Stimulated activated CD4-positive, alpha-beta T cell treated with anti-CD3 and anti-CD28 coated beads, Interleukin-2, amount 100 ng/mL, for 4 hours (primary cell): ENCODE measurements at regions not wholly inside any gene's neighbourhood (a gene's known extent, or its start where the extent isn't known, plus 50 kb on each side); places are given as distances from the start of the nearest gene placed in this dataset.

Source experiments
- DNase-seq: peaks from one replicate; pipeline ENCODE4 v3.0.0-alpha.2; 2020; ENCODE audit warnings: low read depth

DNA sequence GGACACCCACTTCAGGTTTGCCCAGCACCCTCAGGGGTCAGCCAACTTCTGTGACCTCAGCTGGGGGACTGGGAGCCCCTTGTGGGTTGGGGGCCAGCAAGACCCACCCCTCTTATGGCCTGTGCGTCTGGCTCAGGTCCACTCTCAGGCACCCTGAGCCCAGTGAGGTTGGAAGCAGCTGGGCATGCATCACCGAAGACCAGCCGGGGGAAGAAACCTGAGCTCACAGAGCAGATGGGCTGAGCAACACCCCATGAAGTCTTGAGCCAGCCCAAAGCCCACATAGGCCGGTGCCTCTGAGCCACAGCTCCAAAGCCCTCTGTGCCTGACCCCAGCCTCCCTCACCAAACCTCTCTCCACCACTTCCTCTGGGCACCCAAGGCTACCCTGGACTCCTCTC, 166.7 kb downstream of the RBFOX3 start:
- DNase-seq = no peak

- DNase-seq = no peak
Measured at GRCh38 chr17:79443026-79443425, 167.8 kb downstream of the RBFOX3 start.

GRCh38 chr17:79441356-79442160, 169.3 kb downstream of the RBFOX3 start:
- no peak for DNase-seq

GRCh38 chr17:79440251-79440650, 170.6 kb downstream of the RBFOX3 start:
- DNase-seq = no peak

GRCh38 chr17:79439493-79439892, 171.4 kb downstream of the RBFOX3 start:
- DNase-seq = no peak

- no peak for DNase-seq
Measured at GRCh38 chr17:79438546-79439334, 172.1 kb downstream of the RBFOX3 start.

DNA sequence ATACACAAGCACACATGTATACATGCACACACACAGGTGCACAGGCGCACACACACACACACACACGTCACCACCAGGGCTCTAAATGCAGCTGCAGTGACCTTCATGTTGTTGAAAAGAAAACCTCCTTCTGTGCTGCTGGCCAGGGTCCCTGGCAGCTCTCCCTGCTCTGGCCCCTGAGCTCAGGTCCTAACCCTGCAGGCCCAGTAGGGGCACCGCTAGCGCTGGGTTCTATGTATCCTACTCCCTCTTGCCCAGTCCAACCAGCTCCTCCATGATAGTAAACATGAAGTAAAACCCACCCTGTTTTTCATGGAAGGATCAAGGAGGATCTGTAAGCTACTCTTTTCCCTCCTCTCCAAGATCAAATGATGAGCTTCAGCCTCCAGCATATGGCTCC, 172.8 kb downstream of the RBFOX3 start:
- DNase-seq = no peak

DNA sequence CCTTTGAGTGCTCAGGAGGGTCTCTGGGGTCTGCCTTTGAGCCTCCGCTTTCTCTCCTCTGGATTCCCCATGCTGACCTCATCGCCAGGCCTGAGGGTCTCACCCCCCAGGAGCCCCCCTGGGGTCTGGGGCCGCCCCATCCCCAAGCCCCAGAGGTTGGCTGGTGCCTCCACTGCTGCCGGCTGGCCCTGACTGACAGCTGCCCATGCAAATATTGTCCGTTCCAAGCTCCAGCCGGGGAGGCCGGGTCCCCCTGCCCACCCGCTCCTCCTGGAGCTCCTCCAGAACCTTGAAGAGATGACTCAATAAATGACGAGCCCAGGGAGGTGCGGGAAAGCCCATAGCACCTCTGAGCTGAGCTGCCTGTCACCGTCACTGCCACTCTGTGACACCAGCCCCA, 173.8 kb downstream of the RBFOX3 start:
- DNase-seq = no peak

- DNase-seq = no peak
Measured at GRCh38 chr17:79435962-79436361, 174.9 kb downstream of the RBFOX3 start.

DNA sequence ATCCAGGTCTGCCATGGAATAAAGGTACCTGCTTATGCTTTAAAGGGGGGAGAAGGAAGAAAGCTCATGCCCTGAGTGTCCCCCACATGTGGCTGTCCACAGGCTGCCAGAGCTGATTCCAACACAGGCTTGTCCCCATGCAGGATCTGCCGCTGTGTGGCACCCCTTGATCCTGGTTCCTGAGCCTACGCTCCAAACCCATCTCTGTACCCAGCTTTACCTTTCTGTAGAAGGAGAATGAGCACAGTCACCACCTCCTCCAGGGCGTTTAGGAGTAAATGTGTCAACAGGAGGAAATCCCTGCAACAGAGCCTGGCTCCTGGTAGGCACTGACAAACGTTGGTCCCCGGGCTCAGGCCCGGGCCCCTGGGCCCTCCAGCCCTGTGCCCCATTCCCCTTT, 175.6 kb downstream of the RBFOX3 start:
- DNase-seq = no peak

DNA sequence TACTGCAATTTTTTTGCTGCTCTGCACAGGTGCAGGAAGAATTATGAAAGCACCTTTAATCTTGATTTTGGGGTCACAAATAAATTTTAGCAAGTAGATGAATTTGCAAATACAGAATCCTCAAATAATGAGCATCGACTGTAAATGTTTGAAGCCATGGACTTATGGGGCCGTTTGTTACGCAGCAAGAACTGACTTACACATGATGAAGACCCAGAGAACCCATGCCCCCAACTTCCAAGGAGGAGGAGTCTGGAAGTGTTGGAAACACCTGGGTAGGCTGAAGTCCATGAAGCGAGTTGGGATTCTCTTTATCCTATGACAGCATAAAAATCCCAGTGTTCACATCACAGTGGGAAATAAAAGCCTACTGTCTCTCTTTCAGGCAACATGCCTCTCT, 176.6 kb downstream of the RBFOX3 start:
- no peak for DNase-seq

DNA sequence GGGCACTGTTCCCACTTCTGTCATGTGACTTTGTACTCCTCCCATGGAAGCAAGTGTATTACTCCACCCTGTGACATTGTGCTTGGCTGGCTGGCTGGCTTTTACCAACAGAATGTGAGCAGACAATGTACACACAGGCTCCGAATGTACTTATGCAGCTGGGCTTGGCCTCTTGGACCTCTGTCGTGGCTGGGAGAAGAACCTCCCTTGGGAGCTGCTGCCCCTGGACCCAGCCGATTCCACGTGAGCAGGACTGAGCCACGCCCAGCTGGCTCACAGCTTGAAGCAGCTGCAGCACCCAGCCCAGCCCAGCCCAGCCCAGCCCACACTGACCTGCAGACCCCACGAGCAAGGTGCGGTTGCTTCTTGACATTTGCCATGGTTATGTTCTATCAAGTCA, 177.5 kb downstream of the RBFOX3 start:
- no peak for DNase-seq

GRCh38 chr17:79431175-79431574, 179.7 kb downstream of the RBFOX3 start:
- no peak for DNase-seq

GRCh38 chr17:79429864-79430494, 180.9 kb downstream of the RBFOX3 start:
- DNase-seq = no peak

DNA sequence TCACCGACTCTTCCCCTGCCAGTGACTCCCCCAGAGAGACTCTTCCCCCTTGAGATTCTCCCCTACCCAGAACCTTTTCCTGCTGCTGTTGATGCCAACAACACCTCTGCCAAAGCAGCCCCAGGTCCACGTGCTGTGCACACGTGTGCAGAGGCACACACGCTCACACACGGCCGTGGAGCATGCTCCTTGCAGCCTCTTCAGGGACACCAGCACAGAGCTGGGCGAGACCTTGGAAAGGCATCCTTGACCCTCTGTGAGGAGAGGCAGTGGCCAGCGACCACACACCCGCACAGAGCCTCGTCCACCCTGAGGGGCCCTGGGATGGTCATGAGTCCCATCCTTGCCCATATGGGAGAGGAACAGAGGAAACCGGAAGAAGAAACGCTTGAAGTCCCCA, 181.9 kb downstream of the RBFOX3 start:
- DNase-seq = no peak

- DNase-seq = no peak
Measured at GRCh38 chr17:79427621-79428539, 183.0 kb downstream of the RBFOX3 start.

DNA sequence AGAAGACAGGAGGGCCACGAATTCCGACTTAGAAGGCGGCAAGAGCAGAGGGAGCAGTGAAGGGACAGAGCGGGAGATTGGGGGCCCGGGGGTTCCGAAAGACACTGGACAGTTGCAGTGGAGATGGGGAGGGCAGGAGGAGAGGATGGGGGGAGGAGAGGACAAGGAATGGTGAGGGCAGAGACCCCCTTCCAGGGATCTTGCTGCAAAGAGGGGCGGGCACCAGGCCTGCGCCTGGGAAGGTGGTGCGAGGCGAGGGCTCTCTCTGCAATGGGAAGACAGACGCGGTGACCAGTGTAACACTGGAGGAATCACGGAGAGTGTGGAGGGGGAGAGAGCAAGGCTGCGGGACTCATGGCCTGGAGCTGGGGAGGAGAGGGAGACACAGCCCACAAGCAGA, 185.2 kb downstream of the RBFOX3 start:
- no peak for DNase-seq

DNA sequence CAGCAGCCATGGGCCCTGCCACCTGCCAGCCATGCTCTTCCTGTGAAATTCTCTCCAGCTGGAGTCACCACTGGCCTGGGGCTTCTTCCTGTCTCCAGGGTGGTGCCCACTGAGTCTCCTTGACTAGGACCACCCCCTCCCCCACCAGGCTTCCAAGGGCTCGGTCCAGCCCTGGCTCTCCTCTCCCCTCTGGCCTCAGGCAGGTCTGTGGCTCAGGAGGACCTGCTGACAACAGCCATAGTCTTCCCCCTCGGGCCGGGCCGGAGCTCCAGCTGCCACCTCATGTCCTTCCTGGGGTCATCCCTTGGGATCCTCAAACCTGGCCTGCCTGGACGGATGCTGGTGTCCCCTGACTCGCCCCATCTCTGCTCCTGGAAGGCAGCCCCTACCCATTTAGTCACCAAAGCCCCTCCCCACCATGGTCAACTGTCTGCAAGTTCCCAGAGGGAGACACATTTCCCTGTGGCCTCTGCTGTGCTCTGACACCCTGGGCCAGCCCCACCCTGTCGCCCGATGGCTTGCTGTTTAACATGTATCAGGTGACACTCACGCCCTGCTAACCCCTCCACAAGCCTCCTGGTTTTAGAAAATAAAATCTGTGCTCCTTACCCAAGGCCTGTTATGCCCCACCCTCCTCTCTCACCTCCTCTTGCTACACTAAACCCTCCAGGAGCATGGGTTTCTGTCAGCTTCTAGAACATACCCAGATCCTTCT, 186.2 kb downstream of the RBFOX3 start:
- DNase-seq = no peak

DNA sequence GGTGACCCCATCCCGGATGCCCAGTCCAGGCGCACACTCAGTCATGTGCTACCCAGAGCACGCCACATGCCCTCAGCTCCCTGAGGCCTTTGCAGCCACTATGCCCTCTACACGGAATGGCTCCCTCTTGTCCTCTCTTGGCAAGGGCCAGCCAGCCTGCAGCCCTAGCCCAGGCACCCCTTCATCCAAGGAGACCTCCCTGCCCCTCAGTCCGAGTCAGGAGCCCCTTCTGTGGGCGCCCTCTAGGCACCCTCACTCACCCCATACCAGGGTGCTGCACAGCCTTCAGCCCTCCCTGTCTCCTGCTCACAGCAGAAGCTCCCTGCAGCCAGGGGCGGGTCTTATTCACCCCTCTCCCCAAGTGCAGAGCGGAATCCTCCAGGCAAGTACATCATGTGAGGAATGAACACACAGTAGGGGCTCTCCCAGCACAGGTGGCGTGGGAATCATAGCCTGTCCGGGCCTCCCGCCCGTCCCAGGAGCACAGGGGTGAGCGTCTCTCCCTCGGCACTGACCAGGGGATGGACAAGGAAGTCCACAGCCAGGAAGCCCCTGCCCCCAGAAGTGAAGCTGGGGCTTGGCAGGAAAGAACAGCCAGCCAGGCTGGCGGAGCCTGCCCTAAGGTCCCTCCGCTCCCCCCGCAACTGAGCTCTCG, 186.9 kb downstream of the RBFOX3 start:
- DNase-seq = no peak

DNA sequence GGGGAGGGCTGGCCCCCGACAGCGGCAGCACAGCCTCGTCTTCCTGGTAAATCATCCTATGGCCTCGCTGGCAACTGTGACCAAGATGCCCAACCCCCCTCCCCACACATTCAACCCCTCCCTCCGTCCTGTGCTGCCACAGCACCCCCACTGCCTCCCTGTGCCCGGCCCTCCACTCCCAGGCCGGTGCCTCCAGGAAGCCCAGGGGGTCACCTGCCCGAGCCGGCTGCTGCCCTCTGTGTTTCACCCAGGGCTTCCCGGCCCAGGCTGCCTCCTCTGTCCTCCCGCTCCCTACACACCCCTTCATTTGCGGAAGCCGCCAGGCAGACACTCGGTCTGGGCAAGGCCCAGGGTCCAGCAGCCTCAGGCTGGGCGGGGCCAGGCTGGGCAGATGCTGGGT, 188.6 kb downstream of the RBFOX3 start:
- no peak for DNase-seq
